IMR-90 (cell line): ENCODE measurements at regions not wholly inside any gene's neighbourhood (a gene's known extent, or its start where the extent isn't known, plus 50 kb on each side); places are given as distances from the start of the nearest gene placed in this dataset.

Experiments
- ATAC-seq: fragments of 200-7000 bp; cut with Tn5 transposase; 2 replicates; pipeline ENCODE4 v1.9.1; 2020; ENCODE audit warnings: low read depth, mild to moderate bottlenecking, moderate library complexity
- BruUV-seq: library from RNA; stranded (reverse); fragments of 400-500 nt; replicated peaks from 2 replicates; lab custom pipeline; 2021; lab: Mats Ljungman, UMichigan
- CTCF ChIA-PET: fragments of 300-600 bp; formaldehyde crosslinking; extraction: SDS; loops from one replicate; lab custom pipeline; 2021; ENCODE audit warnings: antibody characterized with exemption; lab: Yijun Ruan, JAX
- POLR2A ChIA-PET: fragments of 300-600 bp; sonication (Branson Sonifier 250); formaldehyde crosslinking; loops from one replicate; lab custom pipeline; 2022; ENCODE audit warnings: antibody characterized with exemption; ENCODE audit not compliant: unreplicated experiment; lab: Charles Lee
- DNase-seq: peaks from one replicate; pipeline ENCODE4 v3.0.0; 2013
- H2AFZ ChIP-seq: replicated peaks from 2 replicates; pipeline ENCODE3; 2013; ENCODE audit warnings: low read length, mild to moderate bottlenecking; ENCODE audit not compliant: poor library complexity
- H2AK5ac ChIP-seq: 2 replicates; pipeline ENCODE4 v1.6.1; 2013; ENCODE audit warnings: low read depth, low read length, inconsistent platforms
- H2AK9ac ChIP-seq: replicated peaks from 2 replicates; pipeline ENCODE3; 2013; ENCODE audit warnings: mild to moderate bottlenecking, low read depth, low read length, moderate library complexity; ENCODE audit not compliant: poor library complexity
- H2BK120ac ChIP-seq: 2 replicates; pipeline ENCODE4 v1.6.1; 2013; ENCODE audit warnings: low read depth, low read length, inconsistent platforms
- H2BK15ac ChIP-seq: 3 replicates; pipeline ENCODE4 v1.6.1; 2013; ENCODE audit warnings: low read depth, low read length, inconsistent platforms
- H2BK20ac ChIP-seq: 2 replicates; pipeline ENCODE4 v1.6.1; 2013; ENCODE audit warnings: low read depth, mild to moderate bottlenecking, inconsistent platforms, low read length, moderate library complexity
- H2BK5ac ChIP-seq: 2 replicates; pipeline ENCODE4 v1.6.1; 2013; ENCODE audit warnings: mild to moderate bottlenecking, low read depth, low read length, inconsistent platforms; ENCODE audit not compliant: poor library complexity, severe bottlenecking
- H3K14ac ChIP-seq: replicated peaks from 2 replicates; pipeline ENCODE4 v1.6.1; 2013; ENCODE audit warnings: low read depth, low read length, inconsistent platforms
- H3K18ac ChIP-seq: 2 replicates; pipeline ENCODE4 v1.6.1; 2013; ENCODE audit warnings: low read depth, low read length, control low read depth
- H3K23ac ChIP-seq: 2 replicates; pipeline ENCODE4 v1.6.1; 2013; ENCODE audit warnings: low read depth, low read length, inconsistent platforms
- H3K27ac ChIP-seq: 2 replicates; pipeline ENCODE4 v1.5.1; 2013; ENCODE audit warnings: mild to moderate bottlenecking, control low read depth, low read length; ENCODE audit not compliant: insufficient read depth
- H3K27me3 ChIP-seq: 2 replicates; pipeline ENCODE4 v1.6.1; 2013; ENCODE audit warnings: low read length; ENCODE audit not compliant: control insufficient read depth, insufficient read depth
- H3K36me3 ChIP-seq: 2 replicates; pipeline ENCODE4 v1.6.1; 2013; ENCODE audit warnings: low read length, mixed read lengths; ENCODE audit not compliant: control insufficient read depth, insufficient read depth
- H3K4ac ChIP-seq: 2 replicates; pipeline ENCODE4 v1.6.1; 2013; ENCODE audit warnings: low read depth, low read length, inconsistent platforms
- H3K4me1 ChIP-seq: 2 replicates; pipeline ENCODE4 v1.6.1; 2013; ENCODE audit warnings: low read length, mixed read lengths; ENCODE audit not compliant: control insufficient read depth, insufficient read depth
- H3K4me2 ChIP-seq: 2 replicates; pipeline ENCODE4 v1.6.1; 2013; ENCODE audit warnings: low read depth, mild to moderate bottlenecking, control low read depth, low read length, moderate library complexity
- H3K4me3 ChIP-seq: 2 replicates; pipeline ENCODE4 v1.5.1; 2013; ENCODE audit warnings: low read depth, mild to moderate bottlenecking, control low read depth, low read length, moderate library complexity; ENCODE audit not compliant: insufficient read depth
- H3K56ac ChIP-seq: 2 replicates; pipeline ENCODE4 v1.6.1; 2013; ENCODE audit warnings: low read length, inconsistent platforms; ENCODE audit not compliant: insufficient read depth; ENCODE audit errors: extremely low read depth
- H3K79me1 ChIP-seq, 2 experiments: 2 replicates each; pipeline ENCODE4 v1.6.1; 2013; ENCODE audit warnings: low read length in 2 of 2, inconsistent platforms in 1 of 2, low read depth in 1 of 2
- H3K9ac ChIP-seq: 2 replicates; pipeline ENCODE4 v1.6.1; 2013; ENCODE audit warnings: low read depth, low read length, control low read depth
- H3K9me1 ChIP-seq: 2 replicates; pipeline ENCODE4 v1.6.1; 2013; ENCODE audit warnings: low read length, inconsistent platforms; ENCODE audit not compliant: insufficient read depth
- H3K9me3 ChIP-seq: 2 replicates; pipeline ENCODE4 v1.6.1; 2013; ENCODE audit warnings: low read length; ENCODE audit not compliant: control insufficient read depth, insufficient read depth
- H4K20me1 ChIP-seq: 2 replicates; pipeline ENCODE4 v1.6.1; 2013; ENCODE audit warnings: low read length, inconsistent platforms; ENCODE audit not compliant: insufficient read depth
- H4K5ac ChIP-seq: 2 replicates; pipeline ENCODE4 v1.6.1; 2013; ENCODE audit warnings: mild to moderate bottlenecking, low read depth, low read length, control low read depth
- H4K8ac ChIP-seq, 2 experiments: 2 replicates each; pipeline ENCODE4 v1.6.1; 2013; ENCODE audit warnings: low read depth in 2 of 2, low read length in 2 of 2, control low read depth in 1 of 2, inconsistent platforms in 1 of 2
- H4K91ac ChIP-seq: 2 replicates; pipeline ENCODE4 v1.6.1; 2013; ENCODE audit warnings: low read depth, low read length, inconsistent platforms; ENCODE audit not compliant: insufficient read depth
- BHLHE40 ChIP-seq: fragments of 150-350 bp; IDR thresholded peaks from 2 replicates; pipeline ENCODE4 v1.6.1; 2016; ENCODE audit warnings: mild to moderate bottlenecking, low read depth, low read length
- FOS ChIP-seq: fragments of 150-350 bp; IDR thresholded peaks from 2 replicates; pipeline ENCODE4 v1.6.1; 2016; ENCODE audit warnings: low read depth, low read length
- MAZ ChIP-seq: IDR thresholded peaks from 2 replicates; pipeline ENCODE4 v1.6.1; 2012; ENCODE audit warnings: low read depth, mild to moderate bottlenecking, low read length, improper control_type of control experiment, moderate library complexity, borderline replicate concordance
- RAD21 ChIP-seq: IDR thresholded peaks from 2 replicates; pipeline ENCODE4 v1.6.1; 2012; ENCODE audit warnings: low read length, improper control_type of control experiment
- RFX5 ChIP-seq: IDR thresholded peaks from 2 replicates; pipeline ENCODE4 v1.8.0; 2012; ENCODE audit warnings: low read depth, mild to moderate bottlenecking, low read length, moderate library complexity
- SMC3 ChIP-seq: fragments of 150-350 bp; IDR thresholded peaks from 2 replicates; pipeline ENCODE4 v1.6.1; 2016; ENCODE audit warnings: low read depth, mild to moderate bottlenecking, antibody characterized with exemption, low read length, moderate library complexity
- WGBS, 2 experiments: methylation state at CpG; one replicate each; pipeline versions ENCODE4 v1.1.5 to v1.1.7; 2013; ENCODE audit warnings: missing lambda C conversion rate in 2 of 2; ENCODE audit not compliant: insufficient read length in 1 of 2; ENCODE audit errors: extremely low coverage in 2 of 2; 5-methylcytosine and 5-hydroxymethylcytosine counted together
- dilution Hi-C: fragments of 300-500 bp; cut with HindIII; formaldehyde crosslinking; loops from one replicate; pipeline ENCODE4 v1.14.3; 2018; ENCODE audit warnings: low sequenced_read_pairs; ENCODE audit not compliant: unreplicated experiment
- in situ Hi-C: fragments of 300-500 bp; cut with MboI; formaldehyde crosslinking; loops from 3 replicates; pipeline ENCODE4 v1.14.3; 2019; ENCODE audit warnings: low sequenced_read_pairs, inconsistent platforms, mixed read lengths
- intact Hi-C: fragments of 100-400 bp; cut with micrococcal nuclease; formaldehyde crosslinking; loops from 2 replicates; pipeline ENCODE4 v1.10.0; 2022
- TF ChIP-seq, protein P1 (sequence below): conservative IDR thresholded peaks from 2 replicates; pipeline ENCODE4 v1.5.1; 2012; ENCODE audit warnings: mild to moderate bottlenecking, low read depth, low read length, improper control_type of control experiment
- TF ChIP-seq, protein P2 (sequence below): fragments of 150-350 bp; IDR thresholded peaks from 2 replicates; pipeline ENCODE4 v1.6.1; 2016; ENCODE audit warnings: low read depth, mild to moderate bottlenecking, low read length, moderate library complexity, borderline replicate concordance

DNA sequence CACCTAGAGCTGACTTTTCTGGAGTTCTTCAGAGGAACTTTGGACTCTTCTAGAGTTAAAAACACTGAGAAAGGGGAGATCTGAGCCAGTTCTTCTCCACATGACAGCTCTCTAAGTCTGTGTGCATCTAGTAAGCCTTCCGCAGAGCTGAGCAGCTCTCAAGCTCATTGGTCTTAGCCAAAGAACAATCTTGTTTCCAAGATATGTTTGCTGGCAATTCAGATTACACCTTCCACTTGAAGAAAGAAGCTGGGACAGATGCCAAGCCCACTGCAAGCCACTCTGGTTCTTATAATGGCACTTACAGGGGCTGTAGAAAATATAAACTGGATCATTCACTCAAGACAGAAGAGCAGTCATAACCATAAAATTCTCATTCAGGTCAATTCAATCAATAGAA is 134.1 kb upstream of the TOX3 start:
- peaks cover 12% of the 10 kb centered on the region for H3K9me3 ChIP-seq
- no peaks in the 10 kb centered on the region for H3K9me1 ChIP-seq
- H4K20me1 ChIP-seq = no peaks in the 10 kb centered on the region
- H4K8ac ChIP-seq = no peak overlapping the region
- no peaks in the 10 kb centered on the region for H3K4me1 ChIP-seq
- no peak for ATAC-seq
- WGBS, 2 experiments = no CpG with 5 or more reads among the region's 1 CpG
- no peak overlapping the region for H2BK15ac ChIP-seq
- intact Hi-C loops (no loop called here), in situ Hi-C loops (no loop called here), dilution Hi-C loops (no loop called here)
- no peak overlapping the region for H2AK9ac ChIP-seq
- no peak overlapping the region for H4K91ac ChIP-seq
- TF ChIP-seq, protein P1, sequence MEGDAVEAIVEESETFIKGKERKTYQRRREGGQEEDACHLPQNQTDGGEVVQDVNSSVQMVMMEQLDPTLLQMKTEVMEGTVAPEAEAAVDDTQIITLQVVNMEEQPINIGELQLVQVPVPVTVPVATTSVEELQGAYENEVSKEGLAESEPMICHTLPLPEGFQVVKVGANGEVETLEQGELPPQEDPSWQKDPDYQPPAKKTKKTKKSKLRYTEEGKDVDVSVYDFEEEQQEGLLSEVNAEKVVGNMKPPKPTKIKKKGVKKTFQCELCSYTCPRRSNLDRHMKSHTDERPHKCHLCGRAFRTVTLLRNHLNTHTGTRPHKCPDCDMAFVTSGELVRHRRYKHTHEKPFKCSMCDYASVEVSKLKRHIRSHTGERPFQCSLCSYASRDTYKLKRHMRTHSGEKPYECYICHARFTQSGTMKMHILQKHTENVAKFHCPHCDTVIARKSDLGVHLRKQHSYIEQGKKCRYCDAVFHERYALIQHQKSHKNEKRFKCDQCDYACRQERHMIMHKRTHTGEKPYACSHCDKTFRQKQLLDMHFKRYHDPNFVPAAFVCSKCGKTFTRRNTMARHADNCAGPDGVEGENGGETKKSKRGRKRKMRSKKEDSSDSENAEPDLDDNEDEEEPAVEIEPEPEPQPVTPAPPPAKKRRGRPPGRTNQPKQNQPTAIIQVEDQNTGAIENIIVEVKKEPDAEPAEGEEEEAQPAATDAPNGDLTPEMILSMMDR = no peak
- TF ChIP-seq, protein P2, sequence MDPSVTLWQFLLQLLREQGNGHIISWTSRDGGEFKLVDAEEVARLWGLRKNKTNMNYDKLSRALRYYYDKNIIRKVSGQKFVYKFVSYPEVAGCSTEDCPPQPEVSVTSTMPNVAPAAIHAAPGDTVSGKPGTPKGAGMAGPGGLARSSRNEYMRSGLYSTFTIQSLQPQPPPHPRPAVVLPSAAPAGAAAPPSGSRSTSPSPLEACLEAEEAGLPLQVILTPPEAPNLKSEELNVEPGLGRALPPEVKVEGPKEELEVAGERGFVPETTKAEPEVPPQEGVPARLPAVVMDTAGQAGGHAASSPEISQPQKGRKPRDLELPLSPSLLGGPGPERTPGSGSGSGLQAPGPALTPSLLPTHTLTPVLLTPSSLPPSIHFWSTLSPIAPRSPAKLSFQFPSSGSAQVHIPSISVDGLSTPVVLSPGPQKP = no peak
- no peak for TF ChIP-seq FOS
- no peak for TF ChIP-seq BHLHE40
- TF ChIP-seq RFX5 = no peak
- no peak for TF ChIP-seq SMC3
- no peak for TF ChIP-seq RAD21
- TF ChIP-seq MAZ = no peak
- CTCF ChIA-PET = no interaction called here
- no peak overlapping the region for H2AK5ac ChIP-seq
- no peak overlapping the region for H2AFZ ChIP-seq
- H3K4me3 ChIP-seq = no peak overlapping the region
- no peak overlapping the region for H2BK120ac ChIP-seq
- no peaks in the 10 kb centered on the region for H3K36me3 ChIP-seq
- POLR2A ChIA-PET = no interaction called here
- H3K14ac ChIP-seq = no peak overlapping the region
- no peak overlapping the region for H3K27ac ChIP-seq
- no peak overlapping the region for H2BK20ac ChIP-seq
- no peak overlapping the region for H4K5ac ChIP-seq
- H2BK5ac ChIP-seq = no peak overlapping the region
- no peak overlapping the region for H3K9ac ChIP-seq
- H3K4me2 ChIP-seq = no peak overlapping the region
- no peak for DNase-seq
- no peaks in the 10 kb centered on the region for H3K27me3 ChIP-seq
- no TSS peak for BruUV-seq
- H3K18ac ChIP-seq = no peak overlapping the region
- H3K4ac ChIP-seq = no peak overlapping the region
- no peak overlapping the region for H3K56ac ChIP-seq
- no peaks in the 10 kb centered on the region for H3K79me1 ChIP-seq
- H3K23ac ChIP-seq = no peak overlapping the region
